MCF 10A (cell line): ENCODE measurements at regions not wholly inside any gene's neighbourhood (a gene's known extent, or its start where the extent isn't known, plus 50 kb on each side); places are given as distances from the start of the nearest gene placed in this dataset.

Experiments used
- BruUV-seq: library from RNA; stranded (reverse); fragments of 400-500 nt; replicated peaks from 2 replicates; lab custom pipeline; 2021; lab: Mats Ljungman, UMichigan
- CTCF ChIA-PET: fragments of 300-600 bp; sonication (Branson Sonifier 250); formaldehyde crosslinking; extraction: SDS; loops from one replicate; lab custom pipeline; 2021; ENCODE audit warnings: antibody characterized with exemption, inconsistent platforms; lab: Yijun Ruan, JAX
- POLR2A ChIA-PET: fragments of 300-600, 350-650 bp; sonication (Branson Sonifier 250); formaldehyde crosslinking; extraction: SDS; loops from one replicate; lab custom pipeline; 2020; ENCODE audit warnings: antibody characterized with exemption, inconsistent platforms; lab: Yijun Ruan, JAX
- DNase-seq: peaks from one replicate; pipeline ENCODE4 v3.0.0-alpha.2; 2018; ENCODE audit not compliant: unreplicated experiment
- H3K27ac Mint-ChIP-seq: one replicate; pipeline ENCODE4 v1.8.0; 2022; ENCODE audit warnings: mild to moderate bottlenecking, low read depth, mixed read lengths; ENCODE audit not compliant: unreplicated experiment
- H3K27me3 Mint-ChIP-seq: one replicate; pipeline ENCODE4 v1.8.0; 2022; ENCODE audit warnings: mixed read lengths; ENCODE audit not compliant: insufficient read depth, unreplicated experiment
- H3K36me3 Mint-ChIP-seq: one replicate; pipeline ENCODE4 v1.8.0; 2022; ENCODE audit warnings: mild to moderate bottlenecking, moderate library complexity, mixed read lengths; ENCODE audit not compliant: insufficient read depth, unreplicated experiment
- H3K4me1 Mint-ChIP-seq: one replicate; pipeline ENCODE4 v1.8.0; 2022; ENCODE audit warnings: mixed read lengths; ENCODE audit not compliant: insufficient read depth, unreplicated experiment
- H3K4me3 Mint-ChIP-seq: one replicate; pipeline ENCODE4 v1.8.0; 2022; ENCODE audit warnings: mild to moderate bottlenecking, moderate library complexity, mixed read lengths; ENCODE audit not compliant: unreplicated experiment
- H3K9me3 Mint-ChIP-seq: one replicate; pipeline ENCODE4 v1.8.0; 2022; ENCODE audit warnings: mixed read lengths; ENCODE audit not compliant: unreplicated experiment
- CTCF ChIP-seq: fragments of 200-600 bp; IDR thresholded peaks from one replicate; pipeline ENCODE4 v1.8.0; 2022; ENCODE audit warnings: antibody characterized with exemption, mild to moderate bottlenecking; ENCODE audit not compliant: unreplicated experiment
- intact Hi-C: fragments of 100-400 bp; cut with micrococcal nuclease; formaldehyde crosslinking; loops from 2 replicates; pipeline ENCODE4 v1.14.1; 2022

- H3K27ac Mint-ChIP-seq, result no peak overlapping the region
- H3K4me1 Mint-ChIP-seq, result no peaks in the 10 kb centered on the region
- POLR2A ChIA-PET, result interaction anchor here (0.6 to 1.7 kb wide), 4 partner anchors 14 to 213 kb away, joined by 3 to 5 read pairs (median 4); no protein-coding TSS in a partner anchor
- no peaks in the 10 kb centered on the region for H3K9me3 Mint-ChIP-seq
- no peaks in the 10 kb centered on the region for H3K36me3 Mint-ChIP-seq
- intact Hi-C loops, result no loop called here
- no peak for TF ChIP-seq CTCF
- BruUV-seq, result no TSS peak
- DNase-seq, result no peak
- no peak overlapping the region for H3K4me3 Mint-ChIP-seq
- no peaks in the 10 kb centered on the region for H3K27me3 Mint-ChIP-seq
- CTCF ChIA-PET, result interaction anchor here (0.6 to 2.5 kb wide), 7 partner anchors 13 to 196 kb away, joined by 3 to 11 read pairs (median 3); no protein-coding TSS in a partner anchor
Observed at GRCh38 chr16:85401917-85402766, 211.0 kb upstream of the GSE1 start.

- Mint-ChIP-seq H3K27ac (no peak overlapping the region), H3K27me3 (no peaks in the 10 kb centered on the region), H3K4me3 (no peak overlapping the region), H3K4me1 (no peaks in the 10 kb centered on the region), H3K9me3 (no peaks in the 10 kb centered on the region), H3K36me3 (no peaks in the 10 kb centered on the region)
- TF ChIP-seq CTCF, result no peak
- BruUV-seq, result no TSS peak
- ChIA-PET CTCF (interaction anchor here (0.6 to 2.5 kb wide), 4 partner anchors 12 to 107 kb away, joined by 3 to 11 read pairs (median 4); no protein-coding TSS in a partner anchor), POLR2A (interaction anchor here (0.5 to 1.7 kb wide), 4 partner anchors 11 to 212 kb away, joined by 3 to 5 read pairs (median 4); no protein-coding TSS in a partner anchor)
- DNase-seq, result no peak
- intact Hi-C loops, result no loop called here
Observed at GRCh38 chr16:85402910-85403692, 210.0 kb upstream of the GSE1 start.

GRCh38 chr16:85403693-85404092 is 209.4 kb upstream of the GSE1 start:
- CTCF ChIA-PET, result interaction anchor here (0.7 to 2.5 kb wide), 3 partner anchors 16 to 107 kb away, joined by 4 to 11 read pairs (median 4); no protein-coding TSS in a partner anchor

More at GRCh38 chr16:85403693-85404092, 209.4 kb upstream of the GSE1 start:
- no peak overlapping the region for H3K4me3 Mint-ChIP-seq
- POLR2A ChIA-PET, result interaction anchor here (0.5 to 1.2 kb wide), 3 partner anchors 12 to 1522 kb away, joined by 3 to 4 read pairs (median 4); no protein-coding TSS in a partner anchor
- no peaks in the 10 kb centered on the region for H3K36me3 Mint-ChIP-seq
- TF ChIP-seq CTCF, result no peak
- BruUV-seq, result no TSS peak
- no peak for DNase-seq
- no peak overlapping the region for H3K27ac Mint-ChIP-seq
- no peaks in the 10 kb centered on the region for H3K4me1 Mint-ChIP-seq
- H3K27me3 Mint-ChIP-seq, result no peaks in the 10 kb centered on the region
- intact Hi-C loops, result no loop called here
- no peaks in the 10 kb centered on the region for H3K9me3 Mint-ChIP-seq
